ENCODE measurements at regions not wholly inside any gene's neighbourhood (a gene's known extent, or its start where the extent isn't known, plus 50 kb on each side); places are given as distances from the start of the nearest gene placed in this dataset.

DNA sequence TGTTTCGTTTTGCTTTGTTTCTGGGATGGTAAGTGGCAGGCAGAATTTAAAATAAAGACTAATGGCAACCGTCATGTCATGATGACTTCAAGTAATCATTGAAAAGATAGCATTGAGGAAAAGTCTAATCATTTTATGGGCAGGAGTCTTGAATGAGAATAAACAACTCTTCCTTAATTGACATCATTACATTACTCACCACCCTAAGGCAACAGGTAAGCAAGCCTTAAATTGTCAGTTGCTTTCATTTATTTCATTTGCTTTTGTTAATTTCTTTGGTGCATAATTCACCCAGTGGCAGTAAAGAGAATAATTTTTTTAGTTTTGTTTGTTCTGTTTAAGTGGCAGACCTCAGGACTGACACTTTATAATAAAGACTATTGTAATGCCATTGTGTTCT is 669.0 kb downstream of the RWDD3 start:
- intact Hi-C loops (cut with micrococcal nuclease) (no loop called here), in situ Hi-C loops (cut with MboI) (no loop called here)
- no peaks in the 10 kb centered on the region for H3K79me2 ChIP-seq (ENCODE audit: control insufficient read depth, insufficient read depth, low read length)
- H2AFZ ChIP-seq (ENCODE audit: low read depth, low read length): no peak overlapping the region
- no TSS peak for BruUV-seq (replicated peaks)
- DNase-seq (ENCODE audit: extremely low read depth in 1 of 4, low spot score in 3 of 4): no peak
- no peaks in the 10 kb centered on the region for H3K4me1 ChIP-seq (replicated peaks in 1 of 2; ENCODE audit: control insufficient read depth in 2 of 2, insufficient read depth in 2 of 2, low read length in 2 of 2)
- H3K27ac ChIP-seq (ENCODE audit: extremely low read depth, low read depth, low read length): no peak overlapping the region
- no peak overlapping the region for H3K4me3 ChIP-seq
- H3K9me1 ChIP-seq (ENCODE audit: control insufficient read depth, insufficient read depth, low read length): no peaks in the 10 kb centered on the region
- POLR2A ChIA-PET: no interaction called here
- TF ChIP-seq PPARD (CRISPR knock-in tag; IDR thresholded peaks at IDR 0.05) (no peak), KDM2B (CRISPR knock-in tag; IDR thresholded peaks at IDR 0.05) (no peak)
- no peaks in the 10 kb centered on the region for H3K9me3 ChIP-seq (replicated peaks; ENCODE audit: control insufficient read depth, insufficient read depth, low read depth, low read length)
- FAIRE-seq: no peak
- H3K27me3 ChIP-seq (ENCODE audit: control insufficient read depth in 2 of 2, insufficient read depth in 2 of 2, low read length in 2 of 2): no peaks in the 10 kb centered on the region
- WGBS (ENCODE audit: insufficient coverage, low coverage, missing lambda C conversion rate): 0% methylated on average over 2 of the region's 2 CpGs
- H4K20me1 ChIP-seq (replicated peaks; ENCODE audit: control insufficient read depth, insufficient read depth, low read length): no peaks in the 10 kb centered on the region
- CTCF ChIA-PET (ENCODE audit: low intra/inter-chr PET ratio): no interaction called here
- no peaks in the 10 kb centered on the region for H3K36me3 ChIP-seq (ENCODE audit: control insufficient read depth, insufficient read depth, low read length)
- no peak overlapping the region for H3K4me2 ChIP-seq (ENCODE audit: insufficient read depth, low read length)
- no peak for ATAC-seq
- H3K9ac ChIP-seq (ENCODE audit: insufficient read depth in 1 of 2, low read depth in 2 of 2, low read length in 2 of 2): no peak overlapping the region

DNA sequence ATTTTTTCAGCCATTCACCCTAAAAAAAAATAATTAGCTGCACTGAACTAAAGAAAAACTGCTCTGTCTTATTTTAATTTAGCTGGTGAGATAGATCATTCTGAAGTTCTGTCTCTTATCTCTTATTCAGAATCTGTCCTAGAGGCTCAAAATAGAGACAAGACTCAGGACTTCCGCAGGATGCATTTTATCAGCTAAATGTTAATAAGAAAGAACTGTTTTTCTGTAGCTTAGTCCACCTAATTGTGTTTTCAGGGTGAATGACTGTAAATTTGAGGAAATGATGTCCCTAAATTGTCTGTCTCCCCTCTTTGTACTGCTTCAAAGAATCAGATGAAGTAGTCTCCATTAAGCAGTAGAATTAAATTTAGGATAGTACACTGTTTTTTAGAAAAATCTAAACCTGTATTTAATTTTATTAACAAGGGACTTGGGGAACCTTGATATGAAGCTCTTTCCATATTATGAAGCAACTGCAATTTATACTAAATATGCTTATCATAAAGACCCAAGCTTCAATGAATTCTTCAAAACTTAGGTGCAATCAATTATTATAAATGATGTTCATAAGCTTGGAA is 671.9 kb downstream of the RWDD3 start:
- H3K4me3 ChIP-seq: no peak overlapping the region
- no peaks in the 10 kb centered on the region for H3K27me3 ChIP-seq (ENCODE audit: control insufficient read depth in 2 of 2, insufficient read depth in 2 of 2, low read length in 2 of 2)
- H3K27ac ChIP-seq (ENCODE audit: extremely low read depth, low read depth, low read length): no peak overlapping the region
- POLR2A ChIA-PET: no interaction called here
- H4K20me1 ChIP-seq (replicated peaks; ENCODE audit: control insufficient read depth, insufficient read depth, low read length): no peaks in the 10 kb centered on the region
- no TSS peak for BruUV-seq (replicated peaks)
- no peak for FAIRE-seq
- 0% methylated on average over 1 of the region's 1 CpG for WGBS (ENCODE audit: insufficient coverage, low coverage, missing lambda C conversion rate)
- no peaks in the 10 kb centered on the region for H3K79me2 ChIP-seq (ENCODE audit: control insufficient read depth, insufficient read depth, low read length)
- no peaks in the 10 kb centered on the region for H3K9me1 ChIP-seq (ENCODE audit: control insufficient read depth, insufficient read depth, low read length)
- no peak overlapping the region for H2AFZ ChIP-seq (ENCODE audit: low read depth, low read length)
- ATAC-seq: no peak
- H3K36me3 ChIP-seq (ENCODE audit: control insufficient read depth, insufficient read depth, low read length): no peaks in the 10 kb centered on the region
- CTCF ChIA-PET (ENCODE audit: low intra/inter-chr PET ratio): no interaction called here
- no peak overlapping the region for H3K4me2 ChIP-seq (ENCODE audit: insufficient read depth, low read length)
- no peak overlapping the region for H3K9ac ChIP-seq (ENCODE audit: insufficient read depth in 1 of 2, low read depth in 2 of 2, low read length in 2 of 2)
- no peaks in the 10 kb centered on the region for H3K9me3 ChIP-seq (replicated peaks; ENCODE audit: control insufficient read depth, insufficient read depth, low read depth, low read length)
- intact Hi-C loops (cut with micrococcal nuclease): no loop called here
- DNase-seq (ENCODE audit: extremely low read depth in 1 of 4, low spot score in 3 of 4): no peak
- no peaks in the 10 kb centered on the region for H3K4me1 ChIP-seq (replicated peaks in 1 of 2; ENCODE audit: control insufficient read depth in 2 of 2, insufficient read depth in 2 of 2, low read length in 2 of 2)
- in situ Hi-C loops (cut with MboI): no loop called here
- TF ChIP-seq FIP1L1 (IDR thresholded peaks at IDR 0.05; ENCODE audit: low read depth, low read length, poor library complexity, severe bottlenecking) (no peak), RBM25 (IDR thresholded peaks at IDR 0.05; ENCODE audit: low read depth, low read length, severe bottlenecking) (no peak), GABPB2 (CRISPR knock-in tag; conservative IDR thresholded peaks at IDR 0.05) (no peak), ZNF644 (tag; IDR thresholded peaks at IDR 0.05; ENCODE audit: low read depth) (no peak), POLR2A (conservative IDR thresholded peaks at IDR 0.05) (no peak), MTA1 (IDR thresholded peaks at IDR 0.05; ENCODE audit: borderline replicate concordance) (no peak), LEF1 (IDR thresholded peaks at IDR 0.05) (no peak), FOXK1 (CRISPR knock-in tag; IDR thresholded peaks at IDR 0.05; ENCODE audit: borderline replicate concordance) (no peak), TCF3 (CRISPR knock-in tag; IDR thresholded peaks at IDR 0.05) (no peak), KLF10 (CRISPR knock-in tag; IDR thresholded peaks at IDR 0.05) (no peak), ZZZ3 (IDR thresholded peaks at IDR 0.05) (no peak)
- TF ChIP-seq, protein P1, sequence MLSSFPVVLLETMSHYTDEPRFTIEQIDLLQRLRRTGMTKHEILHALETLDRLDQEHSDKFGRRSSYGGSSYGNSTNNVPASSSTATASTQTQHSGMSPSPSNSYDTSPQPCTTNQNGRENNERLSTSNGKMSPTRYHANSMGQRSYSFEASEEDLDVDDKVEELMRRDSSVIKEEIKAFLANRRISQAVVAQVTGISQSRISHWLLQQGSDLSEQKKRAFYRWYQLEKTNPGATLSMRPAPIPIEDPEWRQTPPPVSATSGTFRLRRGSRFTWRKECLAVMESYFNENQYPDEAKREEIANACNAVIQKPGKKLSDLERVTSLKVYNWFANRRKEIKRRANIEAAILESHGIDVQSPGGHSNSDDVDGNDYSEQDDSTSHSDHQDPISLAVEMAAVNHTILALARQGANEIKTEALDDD (IDR thresholded peaks at IDR 0.05): no peak
- TF ChIP-seq, protein P2, sequence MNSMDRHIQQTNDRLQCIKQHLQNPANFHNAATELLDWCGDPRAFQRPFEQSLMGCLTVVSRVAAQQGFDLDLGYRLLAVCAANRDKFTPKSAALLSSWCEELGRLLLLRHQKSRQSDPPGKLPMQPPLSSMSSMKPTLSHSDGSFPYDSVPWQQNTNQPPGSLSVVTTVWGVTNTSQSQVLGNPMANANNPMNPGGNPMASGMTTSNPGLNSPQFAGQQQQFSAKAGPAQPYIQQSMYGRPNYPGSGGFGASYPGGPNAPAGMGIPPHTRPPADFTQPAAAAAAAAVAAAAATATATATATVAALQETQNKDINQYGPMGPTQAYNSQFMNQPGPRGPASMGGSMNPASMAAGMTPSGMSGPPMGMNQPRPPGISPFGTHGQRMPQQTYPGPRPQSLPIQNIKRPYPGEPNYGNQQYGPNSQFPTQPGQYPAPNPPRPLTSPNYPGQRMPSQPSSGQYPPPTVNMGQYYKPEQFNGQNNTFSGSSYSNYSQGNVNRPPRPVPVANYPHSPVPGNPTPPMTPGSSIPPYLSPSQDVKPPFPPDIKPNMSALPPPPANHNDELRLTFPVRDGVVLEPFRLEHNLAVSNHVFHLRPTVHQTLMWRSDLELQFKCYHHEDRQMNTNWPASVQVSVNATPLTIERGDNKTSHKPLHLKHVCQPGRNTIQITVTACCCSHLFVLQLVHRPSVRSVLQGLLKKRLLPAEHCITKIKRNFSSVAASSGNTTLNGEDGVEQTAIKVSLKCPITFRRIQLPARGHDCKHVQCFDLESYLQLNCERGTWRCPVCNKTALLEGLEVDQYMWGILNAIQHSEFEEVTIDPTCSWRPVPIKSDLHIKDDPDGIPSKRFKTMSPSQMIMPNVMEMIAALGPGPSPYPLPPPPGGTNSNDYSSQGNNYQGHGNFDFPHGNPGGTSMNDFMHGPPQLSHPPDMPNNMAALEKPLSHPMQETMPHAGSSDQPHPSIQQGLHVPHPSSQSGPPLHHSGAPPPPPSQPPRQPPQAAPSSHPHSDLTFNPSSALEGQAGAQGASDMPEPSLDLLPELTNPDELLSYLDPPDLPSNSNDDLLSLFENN (IDR thresholded peaks at IDR 0.05; ENCODE audit: low read depth in 2 of 2, low read length in 2 of 2): no peak
